Keratinocyte (primary cell): ENCODE measurements at regions not wholly inside any gene's neighbourhood (a gene's known extent, or its start where the extent isn't known, plus 50 kb on each side); places are given as distances from the start of the nearest gene placed in this dataset.
"Not testable (repeated sequence)": the region's sequence is repeated elsewhere in the genome, so short reads cannot be mapped to it uniquely, and the experiment has no call there.

Source experiments
- CTCF ChIP-seq, 3 experiments: IDR thresholded peaks in 1 of 3; conservative IDR thresholded peaks in 1 of 3; optimal IDR thresholded peaks in 1 of 3; 2 replicates in 2 of 3; 3 replicates in 1 of 3; pipeline versions ENCODE3 to v1.5.1; 2011; ENCODE audit warnings: low read length in 3 of 3, mild to moderate bottlenecking in 3 of 3, moderate library complexity in 2 of 3, control low read depth in 1 of 3, inconsistent platforms in 1 of 3; ENCODE audit not compliant: insufficient read depth in 2 of 3; ENCODE audit errors: extremely low read depth in 1 of 3
- EZH2 ChIP-seq: IDR thresholded peaks from one replicate; pipeline ENCODE4 v1.6.1; 2012; ENCODE audit warnings: inconsistent platforms, mild to moderate bottlenecking, low read length, moderate library complexity

- TF ChIP-seq CTCF (optimal IDR thresholded peaks at IDR 0.05 in 1 of 3, IDR thresholded peaks at IDR 0.05 in 1 of 3, conservative IDR thresholded peaks at IDR 0.05 in 1 of 3; ENCODE audit: extremely low read depth in 1 of 3, insufficient read depth in 2 of 3, low read length in 3 of 3); EZH2: not testable (repeated sequence)
These were observed 1363.1 kb downstream of the HACE1 start for GRCh38 chr6:103496588-103496987.
